ENCODE measurements at regions not wholly inside any gene's neighbourhood (a gene's known extent, or its start where the extent isn't known, plus 50 kb on each side); places are given as distances from the start of the nearest gene placed in this dataset.

- no peak overlapping the region for H3K9ac ChIP-seq (ENCODE audit: low read depth, low read length)
- DNase-seq (no peak), ATAC-seq (ENCODE audit: insufficient read depth, low read depth) (no peak)
- H3K36me3 ChIP-seq (ENCODE audit: insufficient read depth, low read length): no peaks in the 10 kb centered on the region
- H3K79me2 ChIP-seq (ENCODE audit: insufficient read depth, low read length): no peaks in the 10 kb centered on the region
- H3K4me2 ChIP-seq (ENCODE audit: insufficient read depth, low read length): no peak overlapping the region
- H3K4me1 ChIP-seq (ENCODE audit: insufficient read depth, low read length): no peaks in the 10 kb centered on the region
- H2AFZ ChIP-seq (ENCODE audit: low read depth, low read length): no peak overlapping the region
- no peak overlapping the region for H3K27ac ChIP-seq (ENCODE audit: low read length)
- peaks cover under 1% of the 10 kb centered on the region for H3K27me3 ChIP-seq (ENCODE audit: insufficient read depth, low read length, poor library complexity)
- no peaks in the 10 kb centered on the region for H3K9me3 ChIP-seq (ENCODE audit: insufficient read depth, low read length, severe bottlenecking)
- TF ChIP-seq EZH2 (IDR thresholded peaks at IDR 0.05; ENCODE audit: borderline replicate concordance, low read depth, low read length, severe bottlenecking) (no peak), CTCF (IDR thresholded peaks at IDR 0.05; ENCODE audit: borderline replicate concordance, extremely low read depth, low read length, poor library complexity, severe bottlenecking) (no peak)
- H3K4me3 ChIP-seq (ENCODE audit: low read depth in 1 of 2, low read length in 2 of 2): no peak overlapping the region
- 0 out of 2 replicates have a peak, but pooled peaks cover 2% of the 10 kb centered on the region for H4K20me1 ChIP-seq (ENCODE audit: insufficient read depth, low read length)
These were observed 81.0 kb downstream of the MYEOV start for GRCh38 chr11:69374946-69375310.

GRCh38 chr11:69375316-69376154, 81.6 kb downstream of the MYEOV start:
- Histone ChIP-seq H3K27me3 (ENCODE audit: insufficient read depth, low read length, poor library complexity) (no peaks in the 10 kb centered on the region), H3K36me3 (ENCODE audit: insufficient read depth, low read length) (no peaks in the 10 kb centered on the region), H3K9me3 (ENCODE audit: insufficient read depth, low read length, severe bottlenecking) (no peaks in the 10 kb centered on the region), H2AFZ (ENCODE audit: low read depth, low read length) (no peak overlapping the region), H3K27ac (ENCODE audit: low read length) (no peak overlapping the region), H3K79me2 (ENCODE audit: insufficient read depth, low read length) (no peaks in the 10 kb centered on the region), H3K4me3 (ENCODE audit: low read depth in 1 of 2, low read length in 2 of 2) (no peak overlapping the region), H4K20me1 (ENCODE audit: insufficient read depth, low read length) (0 out of 2 replicates have a peak, but pooled peaks cover 2% of the 10 kb centered on the region), H3K9ac (ENCODE audit: low read depth, low read length) (no peak overlapping the region), H3K4me1 (ENCODE audit: insufficient read depth, low read length) (no peaks in the 10 kb centered on the region), H3K4me2 (ENCODE audit: insufficient read depth, low read length) (no peak overlapping the region)
- ATAC-seq (ENCODE audit: insufficient read depth, low read depth): no peak
- TF ChIP-seq CTCF (IDR thresholded peaks at IDR 0.05; ENCODE audit: borderline replicate concordance, extremely low read depth, low read length, poor library complexity, severe bottlenecking) (no peak), EZH2 (IDR thresholded peaks at IDR 0.05; ENCODE audit: borderline replicate concordance, low read depth, low read length, severe bottlenecking) (no peak)
- DNase-seq: no peak

- TF ChIP-seq CTCF (IDR thresholded peaks at IDR 0.05; ENCODE audit: borderline replicate concordance, extremely low read depth, low read length, poor library complexity, severe bottlenecking) (no peak), EZH2 (IDR thresholded peaks at IDR 0.05; ENCODE audit: borderline replicate concordance, low read depth, low read length, severe bottlenecking) (no peak)
- no peak overlapping the region for H2AFZ ChIP-seq (ENCODE audit: low read depth, low read length)
- H3K79me2 ChIP-seq (ENCODE audit: insufficient read depth, low read length): no peaks in the 10 kb centered on the region
- no peaks in the 10 kb centered on the region for H3K27me3 ChIP-seq (ENCODE audit: insufficient read depth, low read length, poor library complexity)
- H3K4me3 ChIP-seq (ENCODE audit: low read depth in 1 of 2, low read length in 2 of 2): no peak overlapping the region
- no peak overlapping the region for H3K4me2 ChIP-seq (ENCODE audit: insufficient read depth, low read length)
- ATAC-seq (ENCODE audit: insufficient read depth, low read depth) (no peak), DNase-seq (no peak)
- no peaks in the 10 kb centered on the region for H3K4me1 ChIP-seq (ENCODE audit: insufficient read depth, low read length)
- H3K9ac ChIP-seq (ENCODE audit: low read depth, low read length): no peak overlapping the region
- H3K27ac ChIP-seq (ENCODE audit: low read length): no peak overlapping the region
- 0 out of 2 replicates have a peak, but pooled peaks cover 2% of the 10 kb centered on the region for H4K20me1 ChIP-seq (ENCODE audit: insufficient read depth, low read length)
- H3K9me3 ChIP-seq (ENCODE audit: insufficient read depth, low read length, severe bottlenecking): no peaks in the 10 kb centered on the region
- no peaks in the 10 kb centered on the region for H3K36me3 ChIP-seq (ENCODE audit: insufficient read depth, low read length)
These were observed 82.4 kb downstream of the MYEOV start for GRCh38 chr11:69376155-69377028.
